ENCODE measurements at regions not wholly inside any gene's neighbourhood (a gene's known extent, or its start where the extent isn't known, plus 50 kb on each side); places are given as distances from the start of the nearest gene placed in this dataset.
"Not testable (repeated sequence)": the region's sequence is repeated elsewhere in the genome, so short reads cannot be mapped to it uniquely, and the experiment has no call there.

- no peak for TF ChIP-seq CTCF (IDR thresholded peaks at IDR 0.05)
- no peak for DNase-seq
- no peak overlapping the region for H3K27ac Mint-ChIP-seq
- H3K27me3 Mint-ChIP-seq (ENCODE audit: low read depth, poor library complexity): no peaks in the 10 kb centered on the region
- no peaks in the 10 kb centered on the region for H3K36me3 Mint-ChIP-seq (ENCODE audit: low read depth)
- H3K4me3 Mint-ChIP-seq: no peak overlapping the region
- H3K9me3 Mint-ChIP-seq: peaks cover 17% of the 10 kb centered on the region
- no peaks in the 10 kb centered on the region for H3K4me1 Mint-ChIP-seq
Measured at GRCh38 chr2:150260636-150261035, 226.8 kb downstream of the RND3 start.

GRCh38 chr2:150259746-150260145 is 227.7 kb downstream of the RND3 start:
- Mint-ChIP-seq H3K27me3 (ENCODE audit: low read depth, poor library complexity) (peaks cover 3% of the 10 kb centered on the region), H3K27ac (no peak overlapping the region), H3K36me3 (ENCODE audit: low read depth) (no peaks in the 10 kb centered on the region), H3K9me3 (peaks cover 17% of the 10 kb centered on the region), H3K4me3 (no peak overlapping the region), H3K4me1 (no peaks in the 10 kb centered on the region)
- no peak for DNase-seq
- TF ChIP-seq CTCF (IDR thresholded peaks at IDR 0.05): no peak

- no peak for TF ChIP-seq CTCF (IDR thresholded peaks at IDR 0.05)
- Mint-ChIP-seq H3K4me3 (no peak overlapping the region), H3K4me1 (no peaks in the 10 kb centered on the region), H3K36me3 (ENCODE audit: low read depth) (no peaks in the 10 kb centered on the region), H3K27ac (no peak overlapping the region), H3K27me3 (ENCODE audit: low read depth, poor library complexity) (peaks cover 4% of the 10 kb centered on the region), H3K9me3 (peaks cover 17% of the 10 kb centered on the region)
- DNase-seq: no peak
Measured at GRCh38 chr2:150258781-150259307, 228.6 kb downstream of the RND3 start.

- no peak for TF ChIP-seq CTCF (IDR thresholded peaks at IDR 0.05)
Measured at GRCh38 chr2:150256736-150257135, 230.7 kb downstream of the RND3 start.

GRCh38 chr2:150255528-150255927 is 231.9 kb downstream of the RND3 start:
- no peaks in the 10 kb centered on the region for H3K36me3 Mint-ChIP-seq (ENCODE audit: low read depth)
- no peak for TF ChIP-seq CTCF (IDR thresholded peaks at IDR 0.05)
- DNase-seq: no peak

More at GRCh38 chr2:150256736-150257135, 230.7 kb downstream of the RND3 start:
- Mint-ChIP-seq H3K4me3 (no peak overlapping the region), H3K27me3 (ENCODE audit: low read depth, poor library complexity) (peaks cover 4% of the 10 kb centered on the region), H3K36me3 (ENCODE audit: low read depth) (no peaks in the 10 kb centered on the region), H3K27ac (no peak overlapping the region), H3K9me3 (peaks cover 11% of the 10 kb centered on the region), H3K4me1 (no peaks in the 10 kb centered on the region)
- DNase-seq: no peak

GRCh38 chr2:150249735-150250134 is 237.7 kb downstream of the RND3 start:
- DNase-seq; H3K4me1 Mint-ChIP-seq; H3K27ac Mint-ChIP-seq; H3K4me3 Mint-ChIP-seq; H3K36me3 Mint-ChIP-seq (ENCODE audit: low read depth); H3K27me3 Mint-ChIP-seq (ENCODE audit: low read depth, poor library complexity); H3K9me3 Mint-ChIP-seq: not testable (repeated sequence)

More at GRCh38 chr2:150255528-150255927, 231.9 kb downstream of the RND3 start:
- no peaks in the 10 kb centered on the region for H3K4me1 Mint-ChIP-seq
- H3K27me3 Mint-ChIP-seq (ENCODE audit: low read depth, poor library complexity): peaks cover 4% of the 10 kb centered on the region
- H3K9me3 Mint-ChIP-seq: no peaks in the 10 kb centered on the region
- H3K27ac Mint-ChIP-seq: no peak overlapping the region
- no peak overlapping the region for H3K4me3 Mint-ChIP-seq

Data from nephron progenitor cell (in vitro differentiated cells).